ENCODE measurements at regions not wholly inside any gene's neighbourhood (a gene's known extent, or its start where the extent isn't known, plus 50 kb on each side); places are given as distances from the start of the nearest gene placed in this dataset.

DNA sequence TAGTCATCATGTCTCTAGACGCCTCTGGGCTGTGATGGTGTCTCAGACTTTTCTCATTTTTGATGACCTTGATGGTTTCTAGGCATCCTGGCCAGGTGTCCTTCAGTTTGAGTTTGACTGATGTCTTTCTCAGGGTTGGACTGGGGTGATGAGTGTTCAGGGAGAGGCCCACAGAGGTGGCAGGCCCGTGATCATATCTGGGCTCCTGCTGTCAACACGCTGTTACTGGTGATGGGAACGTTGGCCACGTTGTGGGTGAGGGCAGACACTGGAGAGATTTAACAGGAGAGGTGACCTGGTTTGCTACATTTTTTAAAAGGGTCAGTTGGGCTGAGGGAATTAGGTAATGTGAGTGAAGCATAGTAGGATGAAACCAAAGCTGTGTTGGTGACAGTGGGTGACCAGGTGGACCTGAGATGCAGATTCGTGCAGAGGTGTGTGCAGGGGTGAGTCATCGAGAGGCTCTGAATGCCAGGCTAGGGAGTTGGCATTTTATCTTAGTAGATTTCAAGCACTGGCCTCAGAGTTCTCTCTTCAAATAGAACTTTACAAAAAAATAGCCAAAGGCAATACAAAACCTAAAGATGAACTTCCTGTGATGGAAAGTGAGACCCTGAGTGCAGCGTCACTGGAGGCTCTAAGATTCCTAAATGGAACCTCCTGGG lies 174.1 kb downstream of the CDH26 start:
- DNase-seq: no peak

DNA sequence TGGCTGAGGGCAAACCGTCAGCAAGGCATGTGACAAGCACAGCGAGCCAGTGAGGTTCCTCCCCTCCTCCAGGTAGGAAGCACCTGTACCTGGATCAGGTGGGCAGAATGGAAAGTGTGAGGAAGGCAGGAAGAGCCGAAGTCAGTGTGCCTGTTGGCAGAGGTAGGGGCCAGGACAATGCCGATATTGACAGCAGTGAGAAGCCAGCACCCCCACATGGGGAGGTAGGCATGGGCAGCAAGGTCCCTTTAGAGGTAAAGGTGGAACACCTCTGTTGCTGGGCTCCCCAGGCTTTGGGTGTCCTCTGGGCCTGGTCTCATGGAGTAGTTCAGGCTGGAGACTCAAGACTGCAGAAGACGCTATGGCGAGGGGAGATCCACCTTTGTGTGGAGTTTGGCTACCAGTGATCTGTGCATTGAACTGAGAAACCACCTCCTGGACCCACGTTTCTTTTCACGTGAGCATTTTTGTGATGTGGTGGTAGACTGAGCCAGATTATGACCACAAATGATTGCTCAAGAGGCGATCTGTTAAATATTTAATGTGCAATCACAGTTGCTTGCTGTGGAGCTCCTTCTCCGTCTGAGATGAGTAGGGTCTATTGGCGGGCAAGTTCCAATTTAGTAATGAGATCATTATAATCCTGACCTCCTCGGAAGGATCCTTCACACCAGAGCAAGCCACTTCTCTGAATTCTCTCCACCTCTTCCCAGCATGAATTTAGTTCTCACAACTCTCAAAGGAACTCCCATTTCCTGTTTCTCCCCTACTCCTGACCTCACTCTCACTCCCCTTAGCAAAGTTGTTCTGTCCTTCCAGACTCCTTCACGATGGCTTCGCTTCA lies 174.8 kb downstream of the CDH26 start:
- DNase-seq: no peak

DNA sequence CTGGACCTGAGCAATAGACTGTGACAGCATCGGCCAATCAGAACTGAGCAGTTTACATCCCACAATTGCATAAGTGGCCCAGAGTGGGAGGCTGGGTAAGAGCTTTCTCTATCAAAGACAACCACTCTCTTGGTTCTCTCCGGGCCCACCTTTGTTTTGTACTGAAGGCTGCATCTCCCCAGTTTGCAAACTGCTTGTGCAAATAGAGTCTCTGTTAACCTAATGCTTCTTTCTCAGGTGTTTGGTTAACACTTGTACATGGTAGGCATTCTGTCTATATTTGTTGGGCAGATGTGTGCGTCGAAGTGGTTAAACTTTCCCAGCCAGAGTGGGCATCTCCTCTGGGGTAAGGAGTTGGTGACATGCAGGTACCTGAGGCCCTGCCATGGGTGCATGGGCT lies 177.1 kb downstream of the CDH26 start:
- no peak for DNase-seq

DNA sequence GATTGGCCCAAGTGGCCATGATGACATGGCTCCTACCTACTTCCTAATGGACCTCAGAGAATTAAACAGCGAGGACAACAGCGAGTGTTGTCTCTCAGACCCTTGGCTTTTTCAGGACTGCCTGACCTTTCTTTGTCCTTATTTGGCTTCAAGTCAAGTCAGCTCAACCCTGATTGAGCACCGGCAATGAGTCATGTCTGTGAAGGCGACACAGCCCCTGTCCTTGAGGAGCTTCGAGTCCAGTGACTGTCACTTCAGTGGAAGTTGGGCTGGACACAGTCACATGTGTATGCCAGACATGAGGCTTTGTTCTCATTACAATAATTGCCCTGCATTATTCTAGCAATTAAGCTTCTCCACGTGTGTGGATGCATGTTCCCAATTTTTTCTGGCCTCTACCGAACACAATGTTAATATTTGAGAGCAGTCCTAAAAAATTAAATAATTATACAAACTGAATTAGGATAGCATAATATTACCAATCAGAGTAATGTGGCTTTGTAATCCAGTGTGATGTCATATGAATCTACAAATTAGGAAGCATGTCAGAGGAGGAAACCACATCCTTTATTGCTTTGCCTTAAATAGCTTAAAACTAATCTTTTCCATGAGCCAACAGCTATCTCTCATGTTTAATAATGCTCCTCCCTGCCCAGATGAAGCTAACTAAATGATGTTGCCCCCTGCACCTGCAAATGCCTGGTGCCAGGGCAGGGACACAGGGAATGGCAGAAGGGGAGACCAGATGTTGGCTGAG lies 178.6 kb downstream of the CDH26 start:
- no peak for DNase-seq

DNA sequence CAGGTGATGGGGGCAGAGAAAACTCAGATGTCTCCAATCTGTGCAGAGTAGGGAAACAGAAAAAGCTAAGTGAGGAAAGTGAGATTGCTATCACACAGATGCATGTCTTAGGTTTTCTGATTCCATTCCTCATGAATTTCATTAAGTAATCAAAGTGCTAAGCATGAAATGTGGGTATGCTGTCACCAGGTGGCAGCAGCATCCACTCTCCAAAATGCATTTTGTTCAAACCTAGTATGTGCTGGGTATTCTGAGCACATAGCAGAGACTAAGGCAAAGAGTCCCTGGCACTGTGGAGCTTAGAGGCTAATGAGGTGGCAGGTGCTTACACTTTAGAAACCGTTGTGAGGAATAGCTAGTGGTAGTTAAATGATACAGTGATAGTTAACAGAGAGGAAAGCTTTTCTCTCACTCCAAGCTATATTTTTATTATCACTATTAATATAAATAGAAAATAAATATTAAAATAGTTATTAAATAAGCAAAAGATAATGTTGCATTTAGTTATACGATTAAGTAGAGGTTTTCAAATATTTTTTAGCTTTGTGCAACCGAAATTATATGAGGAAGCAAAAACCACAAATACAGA lies 179.5 kb downstream of the CDH26 start:
- peak; percentile 11 for DNase-seq

DNA sequence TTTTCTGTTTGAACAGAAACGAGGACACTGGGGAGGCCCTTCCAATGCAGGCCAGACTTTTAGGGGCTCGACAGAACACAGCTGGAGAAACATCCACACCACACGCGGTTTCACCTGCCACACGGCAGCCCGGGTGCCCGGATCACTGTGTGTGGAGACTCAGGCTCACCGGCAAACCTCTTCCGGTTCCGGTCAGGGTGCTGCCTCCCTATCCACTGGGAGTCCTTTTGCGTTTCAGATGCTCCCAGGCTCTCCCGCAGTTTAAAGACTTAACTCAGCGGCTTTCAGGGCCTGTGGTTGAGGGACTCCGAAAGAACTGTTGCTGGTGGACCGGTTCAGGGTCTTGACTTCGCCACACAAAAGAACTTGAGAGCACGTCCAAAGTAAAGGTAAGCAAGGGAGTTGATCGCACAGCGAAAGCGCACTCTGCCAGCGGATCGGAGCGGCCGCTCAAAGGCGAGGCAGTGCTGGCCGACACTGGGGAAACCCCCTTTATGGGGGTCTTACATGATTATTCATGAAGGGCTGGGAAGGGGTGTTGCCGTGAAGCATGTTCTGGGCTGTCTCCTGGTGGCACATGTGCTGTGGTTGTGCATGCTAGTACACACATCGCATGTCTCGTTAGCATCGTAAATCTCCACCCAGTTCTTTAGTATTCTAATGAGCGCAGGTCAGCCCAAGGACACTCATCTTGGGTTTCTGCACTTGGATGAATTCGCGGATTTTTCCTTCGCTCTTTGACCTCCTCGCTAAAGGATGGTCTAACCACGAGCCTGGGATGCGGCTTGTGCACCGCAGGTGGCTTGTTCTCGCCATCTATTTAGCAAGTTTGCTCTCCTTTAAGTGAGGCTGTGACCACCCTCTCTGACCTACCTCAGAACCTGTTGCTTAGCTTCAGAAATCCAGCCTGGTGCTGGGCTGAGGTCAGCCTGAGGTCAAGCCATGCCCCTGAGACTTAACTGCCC lies 180.3 kb downstream of the CDH26 start:
- no peak for DNase-seq

DNA sequence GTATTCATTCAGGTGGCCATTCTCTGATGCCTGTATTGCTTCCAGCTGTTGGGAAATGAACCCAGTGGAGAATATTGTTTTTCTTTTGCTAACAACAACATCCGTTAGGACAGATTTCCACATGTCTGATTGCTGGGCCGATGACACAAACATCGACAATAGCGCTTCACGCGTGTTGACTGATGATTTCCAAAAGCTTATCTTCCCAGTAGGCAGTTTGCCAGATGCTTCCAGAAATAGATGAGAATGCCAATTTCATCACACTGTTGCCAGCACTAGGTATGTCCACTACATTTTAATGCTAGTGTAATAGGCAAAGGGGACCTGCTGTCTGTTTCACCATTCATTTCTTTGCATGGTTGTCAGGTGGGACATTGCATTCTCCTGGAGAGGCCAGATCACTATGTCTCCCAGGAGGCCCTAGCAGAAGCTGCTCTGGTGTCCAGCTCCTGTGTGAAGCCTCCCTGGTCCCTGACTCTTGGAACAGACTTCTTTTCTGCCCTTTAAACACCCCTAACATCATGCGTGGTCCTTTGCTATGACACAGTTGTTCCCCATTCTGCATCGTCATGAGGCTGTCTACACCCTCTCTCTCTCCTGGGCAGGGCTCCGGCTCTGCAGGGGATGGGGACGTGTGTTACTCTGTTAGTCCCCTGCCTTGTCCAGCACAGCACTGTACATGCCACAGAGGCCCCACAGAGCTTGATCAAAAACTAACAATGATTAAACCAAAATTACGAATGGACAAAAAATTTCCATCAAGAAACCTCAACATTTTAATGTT lies 181.6 kb downstream of the CDH26 start:
- DNase-seq: no peak

DNA sequence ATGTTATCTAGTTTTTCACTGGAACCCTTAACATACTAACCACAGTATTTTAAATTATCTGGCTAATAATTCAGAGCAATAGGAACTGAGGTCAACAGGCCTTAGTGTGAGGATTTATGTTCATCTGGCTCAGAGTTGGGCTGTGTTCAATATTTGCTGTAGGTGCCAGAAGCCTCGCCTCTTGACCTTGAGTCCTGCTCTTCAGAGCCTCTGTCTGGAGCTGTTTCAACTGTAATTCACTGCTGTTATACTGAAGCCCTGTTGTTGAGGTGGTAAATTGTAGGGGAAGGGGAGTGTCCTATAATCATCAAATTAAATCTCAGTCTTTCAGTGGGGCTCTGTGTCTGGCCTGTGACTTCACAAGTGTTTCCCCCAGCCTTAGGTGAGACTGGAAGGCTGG lies 184.4 kb downstream of the CDH26 start:
- no peak for DNase-seq

DNA sequence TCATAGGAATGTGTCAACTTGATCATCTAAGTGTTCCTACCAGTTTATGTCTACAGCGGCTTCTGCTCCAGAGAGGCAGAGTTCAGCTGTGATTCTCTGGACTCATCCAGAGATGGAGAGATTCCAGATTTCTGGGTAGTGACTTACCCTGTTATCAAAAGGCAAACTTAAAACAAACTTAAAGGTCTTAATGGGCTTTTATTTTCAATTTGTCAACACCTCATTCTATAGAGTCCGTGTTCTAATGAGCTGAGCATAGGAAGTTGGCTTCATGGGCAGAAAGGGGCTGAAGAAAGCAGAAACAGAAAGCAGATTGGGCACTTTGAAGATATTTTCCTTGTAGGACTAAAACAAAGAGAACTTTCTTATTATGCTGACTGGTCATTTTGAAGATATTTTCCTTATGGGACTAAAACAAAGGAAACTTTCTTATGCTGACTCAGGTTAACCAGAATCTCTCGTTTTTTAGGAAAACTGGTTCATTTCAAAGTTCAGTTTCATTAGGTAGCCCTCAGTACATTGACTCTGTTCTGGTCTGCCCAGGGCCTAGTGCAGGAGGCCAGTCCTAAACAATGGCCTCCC lies 185.1 kb downstream of the CDH26 start:
- no peak for DNase-seq

DNA sequence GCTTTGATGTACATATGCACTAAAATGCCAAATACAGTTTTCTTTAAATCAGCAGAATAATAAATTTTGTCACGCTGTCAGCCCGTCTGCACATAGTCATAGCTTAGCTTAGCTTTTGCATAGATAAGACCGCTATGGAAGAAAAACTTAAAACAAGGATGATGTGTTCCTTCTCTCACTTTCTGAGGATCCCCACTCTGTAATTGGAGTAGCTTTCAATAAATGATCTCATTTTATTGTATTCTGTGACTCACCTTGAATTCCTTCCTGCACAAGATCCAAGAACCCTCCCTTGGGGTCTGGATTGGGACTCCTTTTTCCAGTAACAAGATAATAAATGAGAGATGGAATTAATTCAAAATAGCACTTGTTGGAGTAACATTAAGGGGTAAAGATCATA lies 186.2 kb downstream of the CDH26 start:
- no peak for DNase-seq

DNA sequence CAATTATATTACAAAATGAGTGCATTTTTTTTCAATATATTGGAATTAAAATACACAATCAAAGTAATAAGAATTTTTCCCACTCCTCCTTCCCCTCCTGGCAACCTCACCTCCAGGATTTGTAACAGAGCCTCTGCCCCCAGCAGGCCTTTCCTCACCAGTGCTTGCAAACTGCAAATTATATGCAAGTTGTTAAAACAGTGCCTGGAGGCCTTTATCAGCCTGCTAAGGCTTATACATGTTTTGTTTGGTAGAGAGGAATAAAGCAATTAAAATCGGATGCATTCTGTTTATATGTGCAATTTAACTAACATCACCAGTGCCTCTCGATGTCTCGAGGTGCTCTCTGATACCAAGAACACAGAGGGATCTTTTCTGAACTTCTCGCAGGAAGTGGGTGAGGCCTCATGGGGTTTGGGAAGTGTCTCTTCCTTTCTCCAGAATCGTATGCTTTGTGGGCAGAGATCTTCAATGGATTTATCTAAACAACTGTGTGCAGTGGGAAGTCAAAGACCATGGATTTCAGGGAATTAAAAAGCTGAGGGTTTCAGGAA lies 186.8 kb downstream of the CDH26 start:
- no peak for DNase-seq

DNA sequence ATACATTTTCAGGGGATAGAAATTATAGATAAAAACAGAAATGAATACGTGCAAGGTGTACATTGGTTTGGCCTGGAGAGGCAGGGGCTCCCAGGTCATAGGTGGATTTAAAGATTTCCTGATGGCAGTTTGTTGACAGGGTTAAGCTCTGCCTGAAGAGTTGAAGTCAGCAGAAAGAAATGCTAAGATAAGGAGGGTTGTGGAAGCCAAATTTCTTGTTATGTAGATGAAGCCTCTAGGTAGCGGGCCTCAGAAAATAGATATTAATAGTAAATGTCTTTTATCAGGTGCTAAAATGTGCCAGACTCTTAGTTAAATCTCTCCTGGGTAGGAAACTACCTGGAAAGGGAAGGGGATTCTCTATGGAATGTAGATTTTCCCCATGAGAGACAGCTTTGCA lies 188.8 kb downstream of the CDH26 start:
- no peak for DNase-seq

DNA sequence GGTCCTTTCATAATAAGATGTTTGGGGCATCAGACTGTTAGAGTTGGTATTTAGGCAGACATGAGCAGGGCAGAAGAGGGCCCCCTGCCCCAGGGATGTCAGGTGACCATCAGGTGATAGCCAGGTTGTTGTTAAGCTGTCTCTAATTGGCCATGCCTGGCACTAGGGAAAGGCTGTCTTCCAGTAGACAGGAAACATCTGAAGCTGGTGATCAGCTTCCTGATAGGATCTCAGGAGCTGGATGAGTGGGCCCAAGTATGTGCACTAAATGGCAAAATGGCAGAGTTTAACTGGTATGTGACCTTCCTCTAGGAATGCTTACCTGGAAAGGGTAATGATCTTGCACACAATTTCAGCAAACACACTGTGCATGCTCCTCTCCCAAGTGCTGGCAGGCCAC lies 190.7 kb downstream of the CDH26 start:
- DNase-seq: no peak

DNA sequence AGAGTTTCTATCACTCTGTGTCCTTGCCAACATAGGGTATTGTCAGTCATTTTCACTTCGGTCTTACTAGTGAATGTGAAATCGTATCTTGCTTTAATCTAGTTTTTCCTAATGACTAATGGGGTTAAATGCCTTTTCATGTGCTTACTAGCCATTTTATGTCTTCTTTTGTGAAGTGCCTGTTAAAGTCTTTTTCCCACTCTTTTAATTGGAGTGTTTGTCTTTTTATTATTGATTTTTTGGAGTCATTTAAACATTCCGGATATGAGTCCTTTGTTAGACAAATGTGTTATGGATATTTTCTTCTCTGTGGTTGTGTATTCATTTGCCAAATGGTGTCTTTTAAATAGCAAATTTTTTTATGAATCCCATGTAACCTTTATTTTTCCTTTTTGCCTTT lies 194.6 kb downstream of the CDH26 start:
- DNase-seq: no peak

DNA sequence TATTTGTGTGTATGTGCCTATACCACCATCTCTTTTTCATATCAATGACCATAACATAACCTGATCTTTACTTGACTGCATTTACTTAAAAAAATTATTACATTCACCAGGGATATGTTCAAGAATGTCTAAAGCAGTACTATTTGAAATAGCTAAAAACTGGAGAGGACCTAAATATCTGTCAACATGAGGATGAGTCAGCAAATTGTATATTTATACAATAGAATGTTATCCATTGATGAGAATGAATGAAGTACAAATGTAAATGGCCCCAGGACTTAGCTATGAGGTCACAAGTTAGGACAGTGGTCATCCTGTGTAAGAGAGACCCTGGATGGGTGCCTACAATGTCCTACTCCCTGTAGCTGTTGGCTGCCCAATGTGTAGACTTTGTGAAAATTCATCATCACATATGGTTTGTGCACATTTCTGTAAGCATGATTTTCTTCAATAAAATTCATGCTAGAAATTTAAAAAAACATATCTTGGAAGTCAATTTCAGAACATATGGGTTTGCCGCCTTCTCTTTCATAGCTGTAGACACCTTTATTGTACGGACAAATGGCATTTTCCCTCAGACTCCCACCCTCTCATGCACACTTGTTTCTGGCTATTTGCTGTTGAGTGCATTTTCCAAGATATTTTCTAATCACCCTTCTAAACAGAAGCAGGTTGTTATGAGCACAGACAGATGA lies 202.4 kb downstream of the CDH26 start:
- DNase-seq: no peak

DNA sequence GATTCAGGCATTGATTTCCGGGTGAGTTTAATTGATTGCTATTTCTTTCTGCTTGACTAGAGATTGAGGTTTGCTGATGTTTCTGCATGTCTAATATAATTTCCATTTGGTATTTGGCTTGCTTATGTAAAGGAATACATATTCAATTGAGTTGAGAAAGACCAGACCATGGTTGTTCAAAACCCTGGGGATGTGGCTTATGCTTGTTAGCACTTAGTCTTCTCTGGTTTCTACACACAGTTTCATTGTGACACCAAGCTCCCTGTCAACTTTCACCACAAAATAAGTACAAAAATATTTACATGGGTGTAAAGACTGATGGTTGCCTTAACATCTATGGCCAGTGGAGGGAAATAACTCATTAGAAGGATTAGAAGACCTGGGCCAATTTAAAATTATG lies 209.6 kb downstream of the CDH26 start:
- DNase-seq: no peak

DNA sequence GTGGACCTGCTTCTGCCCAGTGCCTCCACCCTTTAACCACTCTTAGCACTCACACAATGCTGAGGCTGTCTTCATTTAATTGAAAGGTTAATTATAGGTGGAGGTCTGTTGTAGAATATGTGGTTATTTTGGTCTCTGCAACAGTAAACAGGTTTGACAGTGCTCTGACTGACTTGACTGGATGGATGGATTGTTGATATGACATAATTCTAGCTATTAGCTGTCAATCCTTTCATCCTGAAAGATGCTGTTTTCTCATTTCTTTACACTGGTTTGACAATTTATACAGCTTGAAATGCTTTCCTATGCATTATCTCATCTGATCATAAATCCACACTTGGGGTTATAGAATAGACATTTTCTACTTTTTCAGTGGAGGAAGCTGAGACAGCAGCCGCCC lies 210.7 kb downstream of the CDH26 start:
- no peak for DNase-seq

DNA sequence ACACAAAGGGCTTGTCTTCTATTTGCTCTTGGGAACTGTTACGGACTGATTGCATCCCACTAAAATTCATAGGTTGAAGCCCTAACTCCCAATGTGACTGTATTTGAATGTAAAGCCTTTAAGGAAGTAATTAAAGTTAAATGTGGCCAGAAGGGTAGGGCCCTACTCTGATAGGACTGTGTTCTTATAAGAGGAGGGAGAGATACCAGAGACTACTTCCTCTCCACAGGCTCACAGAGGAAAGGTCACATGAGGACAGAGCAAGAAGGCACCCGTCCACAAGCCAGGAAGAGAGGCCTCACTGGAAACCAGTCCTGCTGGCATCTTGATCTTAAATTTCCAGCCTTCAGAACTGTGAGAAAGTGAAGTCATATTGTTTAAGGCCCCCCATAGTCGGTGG lies 211.9 kb downstream of the CDH26 start:
- no peak for DNase-seq

DNA sequence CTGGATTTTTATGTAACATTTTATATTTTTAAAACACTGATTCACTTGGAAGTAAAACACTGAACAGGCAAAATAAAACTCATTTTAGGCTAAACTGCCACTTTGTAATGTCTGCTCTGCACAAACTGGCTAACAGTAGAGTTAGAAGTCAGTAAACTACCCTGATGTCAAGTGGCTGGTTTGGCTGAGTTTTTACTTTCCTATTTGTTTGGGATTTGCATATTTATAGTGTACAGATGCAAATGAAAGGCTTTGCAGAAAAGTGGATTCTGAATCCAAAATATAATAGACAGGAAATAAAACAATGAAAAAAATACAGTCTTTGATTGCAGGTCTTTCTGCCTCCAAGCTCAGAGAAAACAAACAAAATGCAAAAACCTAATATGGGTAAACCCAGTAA lies 213.1 kb downstream of the CDH26 start:
- DNase-seq: no peak

DNA sequence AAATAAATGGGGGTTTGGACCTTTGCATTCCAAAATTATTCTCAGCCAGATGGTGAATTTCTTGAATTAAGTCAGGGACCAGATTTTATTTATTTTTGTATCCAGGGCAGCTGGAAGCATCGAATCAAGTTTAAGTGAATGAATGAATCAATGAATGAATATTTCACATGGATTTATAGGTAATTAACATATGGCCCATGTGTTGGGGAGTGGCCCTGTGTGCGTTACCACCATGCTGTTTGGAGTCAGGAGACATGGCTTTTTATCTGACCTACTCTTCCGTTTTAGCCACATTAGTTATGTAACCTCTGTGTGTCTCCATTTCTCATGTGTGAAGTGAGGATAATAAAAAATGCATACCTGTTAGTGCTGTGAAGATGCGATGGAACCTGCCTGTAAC lies 213.5 kb downstream of the CDH26 start:
- DNase-seq: no peak

Measured in NK-92 treated with Interleukin-12 subunit alpha and Interleukin-12 subunit beta, amount 100 ng/mL, for 24 hours (cell line).